ENCODE measurements at regions not wholly inside any gene's neighbourhood (a gene's known extent, or its start where the extent isn't known, plus 50 kb on each side); places are given as distances from the start of the nearest gene placed in this dataset.
"Not testable (repeated sequence)": the region's sequence is repeated elsewhere in the genome, so short reads cannot be mapped to it uniquely, and the experiment has no call there.

- Mint-ChIP-seq H3K4me3 (no peak overlapping the region), H3K27ac (no peak overlapping the region), H3K27me3 (no peaks in the 10 kb centered on the region), H3K36me3 (peaks cover 5% of the 10 kb centered on the region), H3K4me1 (ENCODE audit: unreplicated experiment) (no peaks in the 10 kb centered on the region), H3K9me3 (peaks cover 3% of the 10 kb centered on the region)
- DNase-seq (ENCODE audit: extremely low spot score, unreplicated experiment): no peak
- no peak for TF ChIP-seq CTCF (conservative IDR thresholded peaks at IDR 0.05)
These were observed 75.0 kb upstream of the ANKRD28 start for GRCh38 chr3:15872807-15873206.

GRCh38 chr3:15873415-15873814 lies 75.6 kb upstream of the ANKRD28 start:
- H3K27ac Mint-ChIP-seq: no peak overlapping the region
- peaks cover 9% of the 10 kb centered on the region for H3K36me3 Mint-ChIP-seq
- H3K4me3 Mint-ChIP-seq: no peak overlapping the region
- no peak for TF ChIP-seq CTCF (conservative IDR thresholded peaks at IDR 0.05)
- no peaks in the 10 kb centered on the region for H3K27me3 Mint-ChIP-seq
- DNase-seq (ENCODE audit: extremely low spot score, unreplicated experiment): no peak
- no peaks in the 10 kb centered on the region for H3K4me1 Mint-ChIP-seq (ENCODE audit: unreplicated experiment)
- H3K9me3 Mint-ChIP-seq: peaks cover 3% of the 10 kb centered on the region

- Mint-ChIP-seq H3K4me3 (no peak overlapping the region), H3K27ac (no peak overlapping the region)
- no peak for DNase-seq (ENCODE audit: extremely low spot score, unreplicated experiment)
These were observed 77.4 kb upstream of the ANKRD28 start for GRCh38 chr3:15875016-15875689.

GRCh38 chr3:15876669-15877068 lies 78.9 kb upstream of the ANKRD28 start:
- no peaks in the 10 kb centered on the region for H3K27me3 Mint-ChIP-seq
- no peak for DNase-seq (ENCODE audit: extremely low spot score, unreplicated experiment)
- TF ChIP-seq CTCF (conservative IDR thresholded peaks at IDR 0.05): no peak
- H3K4me3 Mint-ChIP-seq: no peak overlapping the region
- no peak overlapping the region for H3K27ac Mint-ChIP-seq
- peaks cover 3% of the 10 kb centered on the region for H3K9me3 Mint-ChIP-seq
- no peaks in the 10 kb centered on the region for H3K4me1 Mint-ChIP-seq (ENCODE audit: unreplicated experiment)
- H3K36me3 Mint-ChIP-seq: peaks cover 9% of the 10 kb centered on the region

More at GRCh38 chr3:15875016-15875689, 77.4 kb upstream of the ANKRD28 start:
- Mint-ChIP-seq H3K9me3 (peaks cover 3% of the 10 kb centered on the region), H3K36me3 (peaks cover 9% of the 10 kb centered on the region), H3K4me1 (ENCODE audit: unreplicated experiment) (no peaks in the 10 kb centered on the region), H3K27me3 (no peaks in the 10 kb centered on the region)
- no peak for TF ChIP-seq CTCF (conservative IDR thresholded peaks at IDR 0.05)

GRCh38 chr3:15877813-15878212 lies 80.0 kb upstream of the ANKRD28 start:
- Mint-ChIP-seq H3K27ac (no peak overlapping the region), H3K36me3 (peaks cover 9% of the 10 kb centered on the region), H3K27me3 (no peaks in the 10 kb centered on the region), H3K4me3 (no peak overlapping the region), H3K9me3 (peaks cover 3% of the 10 kb centered on the region), H3K4me1 (ENCODE audit: unreplicated experiment) (no peaks in the 10 kb centered on the region)
- TF ChIP-seq CTCF (conservative IDR thresholded peaks at IDR 0.05): no peak
- DNase-seq (ENCODE audit: extremely low spot score, unreplicated experiment): no peak

- H3K4me3 Mint-ChIP-seq; H3K27me3 Mint-ChIP-seq; H3K4me1 Mint-ChIP-seq (ENCODE audit: unreplicated experiment); H3K27ac Mint-ChIP-seq; H3K9me3 Mint-ChIP-seq; H3K36me3 Mint-ChIP-seq; DNase-seq (ENCODE audit: extremely low spot score, unreplicated experiment): not testable (repeated sequence)
These were observed 82.0 kb upstream of the ANKRD28 start for GRCh38 chr3:15879787-15880186.
